T-helper 2 cell (primary cell): ENCODE measurements at regions not wholly inside any gene's neighbourhood (a gene's known extent, or its start where the extent isn't known, plus 50 kb on each side); places are given as distances from the start of the nearest gene placed in this dataset.

Experiments
- DNase-seq, 5 experiments: peaks; one replicate each; pipeline versions ENCODE4 v3.0.0 to v3.0.0-alpha.2; 2012 to 2022

DNA sequence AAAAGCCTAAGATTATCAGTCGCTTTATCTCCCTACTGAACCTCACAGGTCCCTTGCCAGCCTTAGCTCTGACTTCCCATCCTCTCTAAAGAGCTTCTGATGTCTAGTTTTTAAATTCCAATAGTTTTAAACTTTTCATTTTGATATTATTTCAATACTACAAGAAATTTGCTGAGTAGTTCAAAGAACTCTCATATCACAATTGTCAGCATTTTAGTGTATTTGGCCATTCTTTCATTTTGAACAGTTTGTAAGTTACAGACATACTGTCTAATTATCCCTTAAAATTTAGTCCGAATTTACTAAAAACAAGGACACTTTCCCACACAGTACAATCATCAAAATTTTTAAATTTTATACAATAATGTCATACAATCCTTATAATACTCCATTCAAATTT, 666.8 kb upstream of the SETBP1 start:
- no peak for DNase-seq

DNA sequence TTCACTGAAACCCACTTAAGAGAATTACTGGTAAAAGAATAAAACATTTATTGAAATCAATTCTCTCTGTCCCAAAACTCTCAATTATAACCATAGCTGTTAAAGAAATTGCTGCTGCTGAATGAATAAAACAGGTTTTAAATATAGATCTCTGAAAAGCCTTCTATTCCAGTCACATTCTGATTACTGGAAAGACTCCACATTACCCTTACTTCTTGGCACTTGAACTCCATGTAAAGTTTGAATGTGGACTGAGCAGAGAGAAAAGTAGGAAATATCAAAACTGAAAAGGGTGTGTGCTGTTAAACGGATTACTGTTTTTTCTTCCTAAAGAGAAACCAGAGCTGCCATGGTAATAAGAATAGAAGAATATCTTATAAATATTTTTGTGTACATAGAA, 655.3 kb upstream of the SETBP1 start:
- no peak for DNase-seq

DNA sequence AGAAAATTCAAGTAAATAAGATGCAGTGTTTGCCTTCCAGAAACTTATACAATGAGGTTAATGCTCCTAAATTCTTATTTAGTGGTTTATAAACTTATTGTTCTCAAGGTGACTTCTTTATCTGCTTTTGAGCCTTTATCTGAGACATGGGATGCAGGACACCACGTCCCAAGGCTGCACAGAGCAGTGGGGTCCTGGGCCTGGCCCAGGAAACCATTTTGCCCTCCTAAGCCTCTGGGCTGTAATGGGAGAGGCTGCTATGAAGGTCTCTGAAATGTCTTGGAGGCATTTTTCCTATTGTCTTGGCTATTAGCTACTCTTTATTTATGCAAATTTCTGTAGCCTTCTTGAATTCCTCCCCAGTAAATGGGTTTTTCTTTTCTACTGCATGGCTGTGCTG, 652.6 kb upstream of the SETBP1 start:
- DNase-seq: no peak

DNA sequence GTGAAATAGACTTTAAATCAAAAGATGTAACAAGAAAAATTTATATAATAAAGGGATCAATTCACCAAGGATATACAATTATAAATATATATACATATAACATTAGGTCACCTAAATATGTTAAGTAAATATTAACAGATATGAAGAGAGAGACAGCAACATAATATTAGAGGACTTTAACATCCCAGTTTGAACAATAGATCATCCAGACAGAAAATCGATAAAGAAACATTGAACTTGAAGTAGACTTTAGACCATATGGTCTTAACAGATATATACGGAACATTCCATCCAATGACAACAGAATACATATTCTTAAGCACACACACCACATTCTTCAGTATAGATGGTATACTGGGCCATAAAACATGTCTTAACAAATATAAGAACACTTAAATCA, 649.6 kb upstream of the SETBP1 start:
- DNase-seq: no peak

DNA sequence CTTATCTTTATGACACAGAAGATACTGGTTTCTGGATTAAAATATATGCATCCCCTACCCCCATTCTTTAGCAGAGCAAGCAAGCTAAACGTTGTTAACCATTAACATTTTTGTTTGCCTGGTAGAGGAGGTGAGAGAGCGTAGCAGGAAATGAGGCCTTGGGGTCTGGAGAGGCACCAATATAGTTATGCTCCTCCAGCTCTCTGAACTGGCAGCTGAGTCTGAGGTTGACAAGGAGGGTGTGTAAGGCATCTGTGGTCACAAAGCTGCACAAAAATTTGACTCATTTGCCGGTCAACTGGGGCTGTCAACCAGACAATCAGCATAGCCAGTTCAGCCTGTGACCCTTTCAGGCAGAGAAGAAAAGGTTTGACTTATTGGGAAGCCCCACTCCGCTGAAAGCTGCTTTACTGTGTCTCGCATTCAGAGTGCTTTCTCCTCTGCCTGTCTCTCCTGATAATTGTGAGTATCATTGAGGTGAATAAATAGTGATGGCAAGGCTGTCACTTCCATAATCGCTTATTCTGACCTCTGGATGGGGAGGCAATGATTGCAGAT, 647.5 kb upstream of the SETBP1 start:
- no peak for DNase-seq

DNA sequence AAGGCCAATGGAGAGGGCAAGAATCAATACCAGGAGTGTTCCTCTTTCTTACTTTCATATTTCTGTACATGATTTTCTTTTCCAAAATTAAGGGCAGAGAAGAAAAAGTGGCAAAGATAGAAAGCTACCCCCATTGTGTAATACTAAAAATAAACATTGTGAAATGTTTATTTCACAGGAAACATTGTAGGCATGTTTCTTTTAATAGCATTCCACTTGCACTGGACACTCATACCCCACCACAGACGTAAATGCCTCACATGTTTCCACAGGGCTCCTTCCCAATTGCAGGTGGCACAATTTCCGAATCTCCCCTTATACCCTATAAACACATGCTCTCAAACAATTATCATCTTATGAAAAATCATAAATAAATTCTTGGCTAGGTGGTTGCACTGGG, 645.1 kb upstream of the SETBP1 start:
- no peak for DNase-seq

DNA sequence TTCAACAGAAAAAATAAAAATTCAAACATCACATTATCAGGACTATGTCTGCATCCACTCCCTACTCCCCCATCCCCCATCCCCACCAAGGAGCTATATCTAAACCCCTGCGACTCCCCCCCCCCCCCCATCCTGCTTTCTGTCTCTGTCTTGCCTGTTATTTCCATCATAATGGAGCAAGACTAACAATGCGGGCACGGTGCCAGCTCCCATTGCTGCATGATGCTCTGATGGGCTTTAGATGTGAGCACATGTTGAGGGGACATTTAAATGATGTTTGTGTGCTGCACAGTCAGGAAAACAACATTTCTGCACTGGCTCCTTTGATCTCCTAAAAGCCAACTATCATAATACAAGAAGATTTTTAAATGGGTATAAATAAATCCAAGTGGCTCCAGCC, 644.2 kb upstream of the SETBP1 start:
- no peak for DNase-seq

DNA sequence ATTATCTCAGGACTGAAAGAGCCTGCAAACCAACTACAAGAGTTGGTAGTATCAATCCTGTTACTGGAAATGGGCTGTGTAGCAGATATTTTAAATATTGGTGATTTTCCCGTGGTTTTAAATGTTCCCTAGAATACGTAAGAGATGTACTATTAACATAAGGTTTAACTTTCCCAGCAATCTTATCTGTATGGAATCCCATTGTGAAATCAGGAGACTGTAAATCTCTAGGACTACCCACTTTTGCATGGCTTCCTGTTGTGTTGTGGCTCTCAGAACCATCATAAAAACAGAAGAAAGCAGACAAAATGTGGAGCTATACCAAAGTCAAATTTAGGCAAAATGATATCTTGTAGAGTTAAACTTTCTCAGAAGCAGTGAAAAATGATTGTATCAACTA, 641.5 kb upstream of the SETBP1 start:
- no peak for DNase-seq

DNA sequence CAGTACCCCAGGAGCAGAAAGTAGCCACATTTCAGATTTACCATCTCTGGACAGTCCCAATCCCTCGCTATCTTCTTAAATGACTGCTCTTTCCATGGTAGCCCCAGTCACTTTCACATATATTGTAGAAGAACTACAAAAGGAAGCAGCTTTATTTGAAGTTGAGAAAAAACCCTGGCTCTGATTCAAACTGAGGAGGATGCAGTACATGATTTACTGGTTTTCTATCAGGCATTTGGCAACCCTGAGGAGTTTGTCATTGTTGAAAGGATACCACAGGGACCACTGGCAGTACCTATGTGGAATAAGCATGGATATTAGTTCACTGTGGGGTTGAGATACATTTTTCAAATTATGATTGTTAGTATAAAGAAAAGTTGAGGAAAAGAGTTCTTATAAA, 640.9 kb upstream of the SETBP1 start:
- no peak for DNase-seq

DNA sequence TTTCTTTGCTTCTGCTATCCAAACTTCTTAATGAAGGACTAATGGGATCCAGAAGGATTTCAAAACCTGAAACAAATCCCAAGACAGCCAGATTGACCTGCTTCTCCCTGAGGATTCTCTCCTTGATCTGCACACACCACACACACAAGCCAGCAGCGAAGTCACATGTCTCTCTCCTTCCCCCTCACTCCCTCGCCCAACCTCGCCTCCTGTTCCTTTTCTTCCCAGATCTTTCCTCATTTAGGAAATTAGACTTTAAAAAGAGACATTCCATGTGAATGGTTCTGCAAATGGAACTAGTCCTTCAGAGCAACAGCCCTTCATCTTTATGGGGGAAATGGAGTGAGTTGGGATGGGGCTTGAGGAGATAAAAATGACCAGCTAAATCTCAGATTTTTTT, 639.1 kb upstream of the SETBP1 start:
- DNase-seq: no peak

DNA sequence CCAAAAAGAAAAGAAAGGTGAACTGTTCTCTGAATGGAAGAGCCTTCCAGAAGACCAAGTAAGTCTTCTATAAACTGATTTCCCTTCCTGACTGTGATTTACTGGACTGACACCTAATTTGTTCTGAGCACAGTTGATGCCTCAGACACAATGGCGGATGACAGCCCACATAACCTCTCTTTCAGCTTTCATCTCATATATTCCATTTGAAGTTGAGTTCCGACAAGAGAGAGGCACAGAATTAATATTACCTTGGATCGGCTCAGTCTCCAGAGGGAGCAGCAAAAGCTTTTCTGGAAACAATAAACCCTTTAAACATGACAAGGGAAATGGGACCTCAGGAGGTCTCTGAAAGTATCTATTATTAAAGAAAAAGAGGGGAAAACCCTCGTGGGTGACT, 638.7 kb upstream of the SETBP1 start:
- no peak for DNase-seq

DNA sequence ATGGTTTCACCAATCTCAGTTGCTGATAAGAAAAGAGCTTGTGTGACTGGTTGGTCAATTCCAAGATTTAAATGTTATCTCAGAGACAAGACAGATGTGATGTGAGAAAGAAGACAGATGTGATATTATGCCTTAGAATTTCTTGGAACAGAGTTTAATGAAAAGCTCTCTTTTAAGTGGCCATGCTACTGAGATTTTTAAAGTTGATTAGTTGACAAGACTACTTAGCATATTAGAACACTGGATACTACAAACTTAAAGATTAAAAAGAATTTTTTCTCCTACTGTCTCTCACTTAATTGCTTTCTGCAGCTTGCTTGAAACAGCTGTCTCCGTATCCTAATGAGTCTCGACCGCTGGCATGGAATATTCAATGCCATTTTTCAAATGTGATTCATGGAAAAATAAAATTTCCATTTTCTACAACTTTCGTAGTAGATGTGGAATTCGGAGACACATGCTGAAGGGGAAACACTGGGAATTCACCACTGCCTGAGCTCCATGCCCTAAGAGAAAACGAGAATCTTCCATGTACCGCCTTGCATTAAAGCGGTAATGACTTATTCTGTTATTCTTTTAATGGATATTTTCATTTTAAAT, 634.2 kb upstream of the SETBP1 start:
- DNase-seq: no peak

DNA sequence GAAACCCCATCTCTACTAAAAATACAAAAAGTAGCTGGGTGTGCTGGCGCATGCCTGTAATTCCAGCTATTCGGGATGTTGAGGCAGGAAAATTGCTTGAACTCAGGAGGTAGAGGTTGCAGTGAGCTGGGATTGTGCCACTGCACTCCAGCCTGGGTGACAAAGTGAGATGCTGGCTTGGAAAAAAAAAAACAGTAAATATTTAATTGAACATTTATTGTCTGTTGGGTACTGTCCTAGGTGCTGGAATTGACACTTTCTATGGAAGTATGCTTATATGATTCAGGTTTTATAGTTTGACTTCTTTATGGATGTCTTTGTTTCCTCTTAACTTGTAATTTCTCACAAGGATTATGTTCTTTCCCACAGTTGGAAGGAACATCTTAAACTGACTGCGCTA, 633.1 kb upstream of the SETBP1 start:
- no peak for DNase-seq

DNA sequence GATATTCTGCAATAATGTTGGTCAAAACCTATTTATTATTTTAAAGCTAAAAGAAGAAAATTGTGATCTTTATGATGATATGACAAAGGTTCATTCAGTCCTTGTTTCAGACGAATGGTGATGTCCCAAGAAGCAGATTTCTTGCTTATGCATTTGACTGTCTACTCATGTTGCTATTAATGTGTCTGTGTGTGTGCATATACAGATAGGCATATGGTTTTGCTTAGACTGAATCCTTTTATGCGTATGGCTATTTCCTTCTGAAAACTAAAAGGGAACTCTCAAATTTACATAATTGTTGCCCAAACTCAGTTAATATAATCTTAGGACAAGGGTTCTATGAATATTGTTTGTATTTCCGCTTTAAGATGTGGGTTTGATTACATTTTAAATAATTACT, 632.3 kb upstream of the SETBP1 start:
- DNase-seq: no peak

DNA sequence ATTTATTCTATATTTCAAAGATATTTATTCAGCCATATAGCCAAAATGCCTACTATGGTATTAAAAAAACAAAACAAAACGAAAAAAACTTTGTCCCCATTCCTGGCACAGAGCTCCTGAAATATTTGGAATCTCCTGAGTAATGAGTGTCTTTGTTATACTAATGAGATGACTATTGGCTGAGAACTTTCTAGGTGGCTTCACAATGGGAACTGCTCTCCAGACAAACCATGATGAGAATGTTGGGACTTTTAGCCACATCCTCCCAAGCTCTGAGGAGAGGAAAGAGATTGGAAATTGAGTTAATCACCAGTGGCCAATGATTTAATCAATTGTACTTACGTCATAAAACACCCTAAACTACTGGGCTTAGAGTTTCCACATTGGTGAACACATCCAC, 631.8 kb upstream of the SETBP1 start:
- DNase-seq: no peak

DNA sequence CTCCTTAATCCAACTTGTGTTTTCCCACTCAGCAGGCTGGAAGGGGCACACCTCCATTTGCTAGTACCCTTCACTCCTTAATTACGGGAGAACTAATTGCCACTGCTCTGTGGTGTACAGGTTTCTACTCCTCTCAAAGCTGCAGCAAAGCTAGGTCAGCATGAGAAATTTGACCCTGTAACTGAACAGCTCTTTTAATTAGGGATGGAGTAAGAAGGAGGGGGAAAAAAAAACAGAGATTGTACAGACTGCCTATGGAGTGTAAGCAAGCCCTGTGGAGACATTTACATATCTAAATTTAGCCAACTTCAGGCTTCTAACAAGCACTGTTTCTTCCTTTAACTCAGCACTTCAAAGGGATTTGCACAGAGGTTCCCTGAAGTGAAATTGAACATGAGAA, 629.7 kb upstream of the SETBP1 start:
- DNase-seq: no peak

DNA sequence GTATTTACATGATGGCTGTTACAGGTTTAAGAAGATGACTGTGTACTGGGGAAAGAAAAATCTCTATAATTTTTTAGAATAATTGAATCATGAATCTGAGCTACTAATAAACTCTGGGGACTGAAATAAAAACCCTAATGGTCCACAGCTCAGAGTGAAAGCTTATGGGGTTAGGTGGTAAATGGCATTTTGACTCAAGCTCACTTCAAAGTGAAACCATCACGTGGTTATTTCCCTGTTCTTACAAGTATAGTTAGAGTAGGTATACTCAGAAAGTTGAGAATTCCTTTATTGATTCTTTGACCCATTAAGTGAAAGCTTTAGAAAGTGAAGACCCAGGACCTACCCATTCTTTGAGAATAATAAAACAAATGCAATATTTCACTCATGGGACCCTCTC, 626.2 kb upstream of the SETBP1 start:
- no peak for DNase-seq

DNA sequence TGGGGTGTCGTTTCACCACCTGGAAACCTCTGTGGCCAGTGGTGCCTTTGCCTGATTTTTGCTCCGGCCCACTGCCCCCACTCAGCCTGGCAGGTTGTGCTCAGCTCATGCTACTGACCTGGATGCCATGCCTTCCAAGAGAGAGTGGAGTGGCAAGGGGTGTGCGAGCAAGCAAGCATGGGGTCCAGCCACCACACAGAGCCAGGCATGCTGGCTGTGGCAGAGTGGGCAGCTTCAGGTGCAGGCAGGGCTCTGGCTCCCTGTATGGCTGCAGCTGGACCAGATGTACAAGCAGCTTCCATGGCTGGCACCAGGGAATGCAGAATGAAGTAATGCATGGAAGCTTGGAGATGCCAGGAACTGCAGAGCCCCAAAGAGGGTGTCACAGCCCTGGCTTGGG, 620.5 kb upstream of the SETBP1 start:
- DNase-seq: no peak

DNA sequence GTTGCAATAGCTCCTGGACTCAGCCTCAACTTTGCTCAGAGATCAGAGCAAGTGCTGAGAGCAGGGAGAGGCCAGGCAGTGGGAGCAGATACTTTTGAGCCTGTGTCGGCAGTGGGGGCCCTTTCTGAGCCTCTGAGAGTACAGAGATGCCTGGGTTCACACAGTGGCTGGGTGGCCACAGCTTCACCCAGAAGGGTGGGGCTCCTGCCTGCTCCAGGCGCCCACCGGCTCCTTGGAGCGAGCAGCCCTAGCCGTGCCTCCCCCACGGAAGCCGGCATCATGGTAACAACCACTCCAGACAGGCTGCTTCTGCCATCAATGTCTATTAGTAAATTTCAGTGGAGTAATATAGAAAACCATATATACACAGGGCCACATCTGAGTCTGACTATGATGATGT, 619.2 kb upstream of the SETBP1 start:
- no peak for DNase-seq

DNA sequence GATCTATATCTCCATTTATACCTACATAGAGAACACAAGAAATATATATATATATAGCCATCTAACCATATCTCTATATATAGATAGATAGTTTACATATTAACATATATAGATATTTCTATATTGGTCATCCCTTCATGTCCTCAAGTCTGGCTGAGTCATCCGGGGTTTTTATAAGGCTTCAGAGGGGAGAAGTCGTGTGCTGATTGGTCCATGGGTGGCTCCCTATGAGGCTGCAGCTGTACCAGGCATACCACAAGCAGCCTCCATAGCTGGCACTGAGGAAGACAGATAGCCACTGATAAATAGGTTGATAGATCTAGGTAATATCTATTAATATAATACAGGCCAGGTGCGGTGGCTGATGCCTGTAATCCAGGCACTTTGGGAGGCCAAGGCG, 618.3 kb upstream of the SETBP1 start:
- no peak for DNase-seq

DNA sequence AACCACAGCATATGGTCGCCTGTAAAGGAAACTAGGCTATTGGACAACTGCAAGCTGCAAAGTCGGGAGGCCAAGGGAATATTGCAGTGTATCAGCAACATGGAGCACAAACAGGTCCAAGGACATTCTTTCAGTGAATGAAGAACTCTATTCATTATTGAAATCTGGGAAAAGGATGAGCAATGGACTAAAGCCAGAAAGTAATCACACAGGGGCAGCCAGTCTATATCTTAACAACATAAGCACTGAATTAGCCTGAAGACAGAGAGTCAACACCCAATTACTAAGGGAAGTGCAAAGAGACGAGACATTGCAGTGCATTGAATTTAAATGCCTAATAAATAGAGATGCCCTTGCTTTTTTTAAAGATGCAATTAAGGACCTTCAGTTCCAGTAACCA, 615.5 kb upstream of the SETBP1 start:
- DNase-seq: no peak

DNA sequence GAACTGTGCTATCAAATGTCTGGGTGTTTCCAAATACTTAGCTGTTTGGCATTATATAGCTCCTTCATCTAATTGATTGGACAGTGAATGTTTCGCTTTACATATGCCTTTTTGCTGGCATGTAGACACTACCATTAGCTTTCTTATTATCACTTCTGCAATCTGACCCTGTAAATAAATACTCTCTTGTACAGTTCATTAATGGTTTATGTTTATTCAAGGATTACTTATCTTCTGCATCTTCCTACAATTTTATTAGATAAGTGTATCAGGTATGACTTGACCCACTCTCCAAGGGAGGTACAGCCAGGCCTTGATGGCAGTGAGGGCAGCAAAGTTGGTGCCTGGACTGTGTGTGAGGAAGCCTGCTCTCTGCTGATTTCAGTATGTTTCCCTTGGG, 614.1 kb upstream of the SETBP1 start:
- DNase-seq: no peak

DNA sequence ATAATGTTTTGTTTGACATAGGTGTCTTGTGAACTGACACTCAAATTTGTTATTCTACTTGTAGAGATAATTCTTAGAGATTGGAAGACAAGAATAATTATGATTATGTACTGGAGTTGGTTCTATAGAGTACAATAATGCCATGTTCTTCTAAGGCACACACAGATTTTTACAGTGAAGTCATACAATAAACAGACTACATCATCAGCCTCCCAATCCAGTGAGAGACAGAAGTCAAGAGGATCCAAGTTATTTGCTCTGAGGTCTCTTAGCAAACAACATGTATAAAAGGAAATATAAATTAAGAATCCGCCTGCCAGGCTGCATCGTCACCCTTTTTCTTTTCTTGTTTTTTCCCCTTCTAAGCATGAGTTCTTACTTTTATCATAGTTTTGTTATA, 613.5 kb upstream of the SETBP1 start:
- no peak for DNase-seq

DNA sequence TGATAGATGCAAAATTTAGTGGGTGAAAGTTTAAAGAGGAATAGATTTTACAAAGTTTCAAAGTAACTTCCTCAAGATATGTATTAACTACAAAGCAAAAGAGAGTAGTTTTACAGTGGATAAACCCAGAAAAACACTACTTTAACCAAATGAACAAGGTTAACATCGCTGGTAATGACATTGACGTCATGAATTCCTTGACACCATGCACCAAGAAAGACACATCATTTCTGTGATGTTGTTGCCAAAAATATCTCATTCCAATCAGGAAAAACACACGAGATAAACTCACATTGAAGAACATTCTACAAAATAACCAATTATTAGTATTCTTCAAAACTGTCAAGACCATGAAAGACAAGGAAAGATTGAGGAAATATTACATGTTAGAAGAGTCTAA, 605.6 kb upstream of the SETBP1 start:
- no peak for DNase-seq

DNA sequence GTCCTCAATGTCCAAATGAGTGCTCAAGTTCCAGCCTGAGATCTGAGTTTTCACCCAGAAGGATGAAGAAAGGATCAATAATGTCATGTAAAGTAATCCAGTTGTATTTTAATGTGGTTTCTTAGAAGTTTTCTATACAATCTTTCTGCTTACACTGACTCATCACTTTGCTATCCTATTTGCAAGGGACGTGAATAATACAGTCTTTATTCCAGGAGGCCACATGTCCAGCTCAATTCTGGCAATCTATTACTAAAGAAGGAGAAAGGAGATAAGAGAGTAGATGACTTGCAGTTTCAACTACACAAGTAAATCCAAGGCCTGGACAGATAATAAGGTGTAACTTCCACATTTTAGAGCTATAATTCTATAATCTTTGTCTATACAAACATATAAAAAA, 601.1 kb upstream of the SETBP1 start:
- no peak for DNase-seq

DNA sequence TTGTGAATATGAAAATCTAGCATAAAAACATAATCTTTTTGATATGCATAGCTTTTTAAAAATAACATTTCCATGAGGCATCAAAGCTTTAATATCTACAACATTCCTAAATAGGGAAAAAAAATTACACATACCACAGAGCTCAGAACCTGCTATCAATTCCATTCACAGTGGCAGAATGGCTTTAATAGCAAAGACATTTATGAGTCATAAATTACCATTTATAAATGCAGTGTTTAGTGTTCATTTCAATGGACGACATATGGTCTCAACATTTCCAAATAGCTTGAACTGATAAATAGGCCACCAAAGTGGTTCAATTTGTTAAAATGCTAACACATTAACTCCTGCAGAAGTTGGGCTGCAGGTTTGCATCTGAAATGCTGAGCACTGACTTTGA, 600.6 kb upstream of the SETBP1 start:
- DNase-seq: no peak
